Transverse colon (tissue), 4 donors: ENCODE measurements at regions not wholly inside any gene's neighbourhood (a gene's known extent, or its start where the extent isn't known, plus 50 kb on each side); places are given as distances from the start of the nearest gene placed in this dataset.

Experiments used
- DNase-seq: peaks from one replicate; pipeline ENCODE4 v3.0.0-alpha.2; 2019
- H3K27ac ChIP-seq, 4 donors: fragments of 200-600 bp; sonication (generic); 2 replicates each; pipeline ENCODE4 v1.5.1; 2016 to 2018; ENCODE audit warnings: inconsistent platforms in 4 of 4
- H3K27me3 ChIP-seq: fragments of 200-600 bp; sonication (generic); 2 replicates; pipeline ENCODE4 v1.5.1; 2017; ENCODE audit warnings: inconsistent platforms
- H3K36me3 ChIP-seq, 4 donors: fragments of 200-600 bp; sonication (generic); 2 replicates each; pipeline ENCODE4 v1.5.1; 2017 to 2019; ENCODE audit warnings: inconsistent platforms in 4 of 4
- H3K4me1 ChIP-seq, 4 donors: fragments of 200-600 bp; sonication (generic); 2 replicates each; pipeline ENCODE4 v1.5.1; 2017 to 2020; ENCODE audit warnings: inconsistent platforms in 4 of 4
- H3K4me3 ChIP-seq, 4 donors: fragments of 200-600 bp; sonication (generic); 1 replicate in 1 of 4; 2 replicates in 3 of 4; pipeline versions ENCODE4 v1.5.1 to v1.6.1; 2017 to 2019; ENCODE audit warnings: inconsistent platforms in 4 of 4
- H3K9me3 ChIP-seq, 2 donors: fragments of 200-600 bp; sonication (generic); 2 replicates each; pipeline ENCODE4 v1.5.1; 2017 to 2019; ENCODE audit warnings: inconsistent platforms in 2 of 2
- EP300 ChIP-seq: sonication (generic); formaldehyde crosslinking; IDR thresholded peaks from one replicate; pipeline ENCODE4 v1.6.1; 2017; ENCODE audit warnings: antibody characterized with exemption, low read depth
- POLR2A ChIP-seq: fragments of 450-650 bp; IDR thresholded peaks from one replicate; pipeline ENCODE4 v1.6.1; 2016; ENCODE audit warnings: antibody characterized with exemption, mild to moderate bottlenecking, moderate library complexity
- POLR2AphosphoS5 ChIP-seq, 3 donors: sonication (generic); formaldehyde crosslinking; IDR thresholded peaks; one replicate each; pipeline ENCODE4 v1.6.1; 2016; ENCODE audit warnings: antibody characterized with exemption in 3 of 3
- WGBS, 2 donors: methylation state at CpG; one replicate each; pipeline ENCODE4 v1.1.5; 2018; ENCODE audit warnings: low coverage in 1 of 2; 5-methylcytosine and 5-hydroxymethylcytosine counted together
- in situ Hi-C, 4 donors: fragments of 200-750 bp; cut with MboI; loops; one replicate each; pipeline versions ENCODE4 v1.15.0 to v1.15.1; 2017; ENCODE audit warnings: low sequenced_read_pairs in 3 of 4, low pct_ligation_motif_present in 1 of 4, low pct_unique_long_range_greater_than_20kb in 1 of 4
- intact Hi-C: fragments of 100-400 bp; cut with DNase I; formaldehyde crosslinking; loops from one replicate; pipeline ENCODE4 v1.15.1; 2023; ENCODE audit warnings: low total_unique reads
- TF ChIP-seq, protein P1 (sequence below), 5 experiments: fragments of 200-600 bp in 3 of 5; fragments of 450-650 bp in 2 of 5; sonication (generic) in 3 of 5; IDR thresholded peaks; 1 replicate in 2 of 5; 2 replicates in 3 of 5; pipeline ENCODE4 v1.5.1; 2016 to 2017; ENCODE audit warnings: antibody characterized with exemption in 5 of 5, inconsistent platforms in 3 of 5, mild to moderate bottlenecking in 2 of 5, moderate library complexity in 1 of 5

DNA sequence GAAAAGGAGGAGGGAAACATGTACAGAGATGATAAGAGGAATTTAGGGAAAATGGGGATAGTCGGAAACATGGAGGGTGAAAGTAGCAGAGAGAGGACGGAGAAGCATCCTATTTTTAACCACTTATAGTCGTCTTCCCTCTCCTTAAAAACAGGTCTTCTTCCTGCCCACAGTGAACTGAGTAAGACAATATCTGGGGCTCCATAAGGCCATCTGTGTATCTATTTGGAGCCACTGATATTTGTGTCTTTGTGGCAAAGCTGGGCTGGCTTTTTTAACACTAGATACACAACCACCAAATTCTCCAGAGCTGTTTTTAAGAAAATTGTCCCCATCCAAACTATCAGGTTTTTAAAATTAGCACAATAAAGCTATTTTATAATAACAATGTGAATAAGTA, 109.5 kb upstream of the RAP1B start:
- H3K4me1 ChIP-seq: no peaks in the 10 kb centered on the region
- intact Hi-C loops (no loop called here), in situ Hi-C loops (no loop called here)
- no peaks in the 10 kb centered on the region for H3K9me3 ChIP-seq
- no peaks in the 10 kb centered on the region for H3K27me3 ChIP-seq
- DNase-seq: no peak
- H3K4me3 ChIP-seq: no peak overlapping the region
- WGBS, 2 donors: 75 to 85% methylated on average over 3 of the region's 3 CpGs
- H3K36me3 ChIP-seq: no peaks in the 10 kb centered on the region
- TF ChIP-seq, protein P1, sequence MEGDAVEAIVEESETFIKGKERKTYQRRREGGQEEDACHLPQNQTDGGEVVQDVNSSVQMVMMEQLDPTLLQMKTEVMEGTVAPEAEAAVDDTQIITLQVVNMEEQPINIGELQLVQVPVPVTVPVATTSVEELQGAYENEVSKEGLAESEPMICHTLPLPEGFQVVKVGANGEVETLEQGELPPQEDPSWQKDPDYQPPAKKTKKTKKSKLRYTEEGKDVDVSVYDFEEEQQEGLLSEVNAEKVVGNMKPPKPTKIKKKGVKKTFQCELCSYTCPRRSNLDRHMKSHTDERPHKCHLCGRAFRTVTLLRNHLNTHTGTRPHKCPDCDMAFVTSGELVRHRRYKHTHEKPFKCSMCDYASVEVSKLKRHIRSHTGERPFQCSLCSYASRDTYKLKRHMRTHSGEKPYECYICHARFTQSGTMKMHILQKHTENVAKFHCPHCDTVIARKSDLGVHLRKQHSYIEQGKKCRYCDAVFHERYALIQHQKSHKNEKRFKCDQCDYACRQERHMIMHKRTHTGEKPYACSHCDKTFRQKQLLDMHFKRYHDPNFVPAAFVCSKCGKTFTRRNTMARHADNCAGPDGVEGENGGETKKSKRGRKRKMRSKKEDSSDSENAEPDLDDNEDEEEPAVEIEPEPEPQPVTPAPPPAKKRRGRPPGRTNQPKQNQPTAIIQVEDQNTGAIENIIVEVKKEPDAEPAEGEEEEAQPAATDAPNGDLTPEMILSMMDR (IDR thresholded peaks at IDR 0.05): no peak
- TF ChIP-seq POLR2AphosphoS5 (IDR thresholded peaks at IDR 0.05) (no peak), EP300 (no peak), POLR2A (no peak)
- no peak overlapping the region for H3K27ac ChIP-seq

DNA sequence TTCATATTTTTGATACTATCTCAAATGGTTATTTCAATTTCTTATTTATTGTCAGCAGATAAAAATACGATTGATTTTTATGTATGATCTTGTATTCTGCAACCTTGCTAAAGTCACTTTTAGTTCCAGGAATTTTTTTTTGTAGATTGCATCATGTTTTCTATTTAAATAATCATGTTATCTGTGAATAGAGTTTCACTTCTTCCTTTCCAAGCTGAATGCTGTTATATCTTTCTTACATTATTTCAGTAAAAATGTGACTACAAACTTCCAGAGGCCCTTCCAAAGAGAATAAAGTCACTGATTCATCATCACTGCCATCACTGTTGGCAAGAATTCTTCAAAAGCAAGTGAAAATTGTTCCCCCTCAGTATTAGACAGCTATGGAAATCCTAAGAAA, 104.7 kb upstream of the RAP1B start:
- Histone ChIP-seq H3K27me3 (no peaks in the 10 kb centered on the region), H3K4me1 (no peaks in the 10 kb centered on the region), H3K9me3 (no peaks in the 10 kb centered on the region), H3K4me3 (no peak overlapping the region), H3K36me3 (no peaks in the 10 kb centered on the region), H3K27ac (no peak overlapping the region)
- 84 to 89% methylated on average over 1 of the region's 1 CpG for WGBS, 2 donors
- intact Hi-C loops: no loop called here
- no peak for DNase-seq
- TF ChIP-seq, protein P1 (IDR thresholded peaks at IDR 0.05): no peak
- TF ChIP-seq EP300 (no peak), POLR2AphosphoS5 (IDR thresholded peaks at IDR 0.05) (no peak), POLR2A (no peak)
- in situ Hi-C loops: no loop called here

DNA sequence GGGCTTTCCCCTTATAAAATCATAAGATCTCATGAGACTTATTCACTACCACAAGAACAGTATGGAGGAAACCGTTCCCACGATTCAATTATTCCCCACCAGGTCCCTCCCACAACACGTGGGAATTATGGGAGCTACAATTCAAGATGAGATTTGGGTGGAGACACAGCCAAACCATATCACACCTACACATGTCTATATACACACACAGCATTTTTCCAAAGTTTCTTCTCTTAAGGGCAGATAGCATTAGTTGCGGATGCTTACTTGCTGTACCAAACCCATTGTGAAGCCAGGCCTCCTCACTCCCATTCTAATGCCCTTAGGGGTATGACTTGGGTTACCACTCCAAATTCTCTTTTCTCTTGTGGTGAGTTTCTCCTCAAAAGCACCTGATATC, 104.1 kb upstream of the RAP1B start:
- intact Hi-C loops: no loop called here
- Histone ChIP-seq H3K4me1 (no peaks in the 10 kb centered on the region), H3K9me3 (no peaks in the 10 kb centered on the region), H3K27ac (no peak overlapping the region), H3K4me3 (no peak overlapping the region), H3K27me3 (no peaks in the 10 kb centered on the region), H3K36me3 (no peaks in the 10 kb centered on the region)
- no peak for DNase-seq
- in situ Hi-C loops: no loop called here
- no peak for TF ChIP-seq POLR2A
- TF ChIP-seq, protein P1 (IDR thresholded peaks at IDR 0.05): no peak
- no peak for TF ChIP-seq EP300
- no peak for TF ChIP-seq POLR2AphosphoS5 (IDR thresholded peaks at IDR 0.05)
- WGBS, 2 donors: 90 to 93% methylated on average over 4 of the region's 4 CpGs

DNA sequence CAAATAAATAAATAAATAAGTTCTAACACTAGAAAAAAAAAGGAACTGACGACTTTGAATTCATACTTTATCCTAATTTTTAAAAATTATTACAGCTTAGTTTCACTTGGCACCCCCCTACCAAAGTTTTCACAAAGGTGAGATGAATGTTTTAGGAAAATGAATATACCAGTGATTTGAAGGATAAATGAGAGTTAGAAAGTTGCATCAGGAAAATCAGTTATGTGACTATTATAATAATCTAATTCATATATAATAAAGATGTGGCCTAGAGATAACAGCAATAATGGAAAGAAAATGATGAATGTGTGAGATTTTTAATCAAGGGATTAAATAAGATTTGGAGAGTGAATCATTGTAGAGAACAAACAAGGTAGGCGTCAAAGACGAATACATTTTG, 103.0 kb upstream of the RAP1B start:
- TF ChIP-seq EP300 (no peak), POLR2AphosphoS5 (IDR thresholded peaks at IDR 0.05) (no peak), POLR2A (no peak)
- TF ChIP-seq, protein P1 (IDR thresholded peaks at IDR 0.05): no peak
- intact Hi-C loops: no loop called here
- no peaks in the 10 kb centered on the region for H3K4me1 ChIP-seq
- no peaks in the 10 kb centered on the region for H3K9me3 ChIP-seq
- WGBS, 2 donors: 93 to 97% methylated on average over 3 of the region's 3 CpGs
- in situ Hi-C loops: no loop called here
- no peaks in the 10 kb centered on the region for H3K27me3 ChIP-seq
- DNase-seq: no peak
- H3K36me3 ChIP-seq: no peaks in the 10 kb centered on the region
- no peak overlapping the region for H3K4me3 ChIP-seq
- no peak overlapping the region for H3K27ac ChIP-seq
